Epithelial cell of esophagus (primary cell): ENCODE measurements at regions not wholly inside any gene's neighbourhood (a gene's known extent, or its start where the extent isn't known, plus 50 kb on each side); places are given as distances from the start of the nearest gene placed in this dataset.

Experiments used
- DNase-seq: peaks from one replicate; pipeline ENCODE4 v3.0.0; 2010; ENCODE audit warnings: low read depth
- H3K4me3 ChIP-seq: 2 replicates; pipeline ENCODE4 v1.5.1; 2011; ENCODE audit warnings: mild to moderate bottlenecking, low read length, control low read depth
- TF ChIP-seq, protein P1 (sequence below): IDR thresholded peaks from 2 replicates; pipeline ENCODE4 v1.5.1; 2011; ENCODE audit warnings: low read depth, mild to moderate bottlenecking, low read length, control low read depth, inconsistent platforms; ENCODE audit not compliant: insufficient read depth; ENCODE audit errors: missing control alignments

- TF ChIP-seq, protein P1, sequence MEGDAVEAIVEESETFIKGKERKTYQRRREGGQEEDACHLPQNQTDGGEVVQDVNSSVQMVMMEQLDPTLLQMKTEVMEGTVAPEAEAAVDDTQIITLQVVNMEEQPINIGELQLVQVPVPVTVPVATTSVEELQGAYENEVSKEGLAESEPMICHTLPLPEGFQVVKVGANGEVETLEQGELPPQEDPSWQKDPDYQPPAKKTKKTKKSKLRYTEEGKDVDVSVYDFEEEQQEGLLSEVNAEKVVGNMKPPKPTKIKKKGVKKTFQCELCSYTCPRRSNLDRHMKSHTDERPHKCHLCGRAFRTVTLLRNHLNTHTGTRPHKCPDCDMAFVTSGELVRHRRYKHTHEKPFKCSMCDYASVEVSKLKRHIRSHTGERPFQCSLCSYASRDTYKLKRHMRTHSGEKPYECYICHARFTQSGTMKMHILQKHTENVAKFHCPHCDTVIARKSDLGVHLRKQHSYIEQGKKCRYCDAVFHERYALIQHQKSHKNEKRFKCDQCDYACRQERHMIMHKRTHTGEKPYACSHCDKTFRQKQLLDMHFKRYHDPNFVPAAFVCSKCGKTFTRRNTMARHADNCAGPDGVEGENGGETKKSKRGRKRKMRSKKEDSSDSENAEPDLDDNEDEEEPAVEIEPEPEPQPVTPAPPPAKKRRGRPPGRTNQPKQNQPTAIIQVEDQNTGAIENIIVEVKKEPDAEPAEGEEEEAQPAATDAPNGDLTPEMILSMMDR = no peak
- no peak overlapping the region for H3K4me3 ChIP-seq
- DNase-seq = no peak
Measured at GRCh38 chr6:126524811-126525326, 185.0 kb downstream of the CENPW start.

GRCh38 chr6:126526547-126526946 is 186.6 kb downstream of the CENPW start:
- no peak for DNase-seq
- H3K4me3 ChIP-seq = no peak overlapping the region
- TF ChIP-seq, protein P1 = no peak

GRCh38 chr6:126526996-126527606 is 187.2 kb downstream of the CENPW start:
- DNase-seq = no peak
- TF ChIP-seq, protein P1 = no peak
- H3K4me3 ChIP-seq = no peak overlapping the region

GRCh38 chr6:126529637-126530362 is 189.9 kb downstream of the CENPW start:
- H3K4me3 ChIP-seq = no peak overlapping the region
- TF ChIP-seq, protein P1 = no peak
- DNase-seq = no peak

- no peak for DNase-seq
- no peak overlapping the region for H3K4me3 ChIP-seq
- TF ChIP-seq, protein P1 = no peak
Measured at GRCh38 chr6:126530775-126531174, 190.9 kb downstream of the CENPW start.

GRCh38 chr6:126531286-126531685 is 191.4 kb downstream of the CENPW start:
- TF ChIP-seq, protein P1 = no peak
- H3K4me3 ChIP-seq = no peak overlapping the region
- no peak for DNase-seq
